CD4-positive, alpha-beta T cell treated with Interleukin-15 for 1 hour (primary cell): ENCODE measurements at regions not wholly inside any gene's neighbourhood (a gene's known extent, or its start where the extent isn't known, plus 50 kb on each side); places are given as distances from the start of the nearest gene placed in this dataset.
"Not testable (repeated sequence)": the region's sequence is repeated elsewhere in the genome, so short reads cannot be mapped to it uniquely, and the experiment has no call there.

ENCODE experiments used
- DNase-seq: peaks from one replicate; pipeline ENCODE4 v3.0.0-alpha.2; 2020

DNA sequence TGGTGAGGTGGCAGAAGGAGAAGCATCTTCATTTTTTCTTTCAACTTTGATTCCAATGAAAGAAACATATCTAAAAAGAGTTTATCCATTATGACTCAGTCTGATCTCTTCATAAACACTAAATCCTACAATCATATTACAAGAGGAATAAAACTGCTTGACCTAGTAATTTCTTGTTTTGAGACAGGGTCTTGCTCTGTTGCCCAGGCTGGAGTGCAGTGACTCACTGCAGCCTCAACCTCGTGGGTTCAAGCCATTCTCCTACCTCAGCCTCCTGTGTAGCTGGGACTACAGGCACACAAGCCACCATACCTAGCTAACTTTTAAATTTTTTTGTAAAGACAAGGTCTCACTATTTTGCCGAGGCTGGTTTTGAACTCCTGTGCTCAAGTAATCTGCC is 147.2 kb downstream of the NDUFA12 start:
- DNase-seq, result no peak

- DNase-seq, result no peak
Observed at GRCh38 chr12:94855853-94856252, 147.6 kb downstream of the NDUFA12 start.

DNA sequence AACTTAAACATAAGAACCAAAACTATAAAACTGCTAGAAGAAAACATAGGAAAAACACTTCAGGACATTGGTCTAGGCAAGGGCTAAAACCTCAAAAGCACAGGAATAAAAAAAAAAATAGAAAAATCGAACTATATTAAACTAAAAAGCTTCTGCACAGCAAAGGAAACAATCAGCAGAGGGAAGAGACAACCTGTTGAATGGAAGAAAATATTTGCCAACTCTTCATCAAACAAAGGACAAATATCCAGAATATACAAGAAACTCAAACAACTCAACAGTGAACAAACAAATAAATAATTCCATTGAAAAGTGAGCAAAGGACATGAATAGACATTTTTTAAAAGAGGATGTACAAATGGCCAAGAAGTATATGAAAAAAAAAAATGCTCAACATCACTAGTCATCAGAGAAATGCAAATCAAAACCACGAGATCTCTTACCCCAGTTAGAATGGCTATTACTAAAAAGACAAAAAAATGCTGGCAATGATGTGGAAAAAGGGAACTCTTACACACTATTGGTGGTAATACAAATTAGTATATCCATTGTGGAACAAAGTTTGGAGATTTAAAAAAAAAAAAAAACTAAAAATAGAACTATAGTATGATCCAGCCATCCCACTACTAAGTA is 152.0 kb downstream of the NDUFA12 start:
- no peak for DNase-seq

DNA sequence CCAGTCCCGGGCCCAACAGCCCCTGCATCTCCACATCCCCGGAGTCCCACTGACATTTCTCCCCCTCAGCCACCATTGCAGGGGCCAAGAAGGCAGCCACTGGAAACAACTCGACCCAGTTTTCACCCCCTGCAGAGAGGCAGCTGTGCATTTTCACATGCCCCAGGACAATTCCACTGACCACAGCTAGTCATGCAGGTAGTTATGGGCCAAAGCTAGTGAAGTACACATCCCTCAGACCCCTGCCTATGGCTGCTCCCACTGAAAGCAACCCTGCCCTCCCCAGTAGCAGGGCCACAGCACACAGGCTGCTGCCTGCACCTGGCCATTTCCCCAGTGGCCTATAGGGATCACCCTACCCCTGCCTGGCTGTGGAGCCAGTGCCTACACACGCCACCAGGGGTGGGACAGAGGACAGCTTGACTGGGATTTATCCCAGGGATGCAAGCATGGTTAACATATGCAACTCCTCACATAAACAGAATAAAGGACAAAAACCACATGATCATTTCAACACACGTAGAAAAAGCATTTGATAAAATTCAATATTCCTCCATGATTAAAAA is 154.0 kb downstream of the NDUFA12 start:
- no peak for DNase-seq

DNA sequence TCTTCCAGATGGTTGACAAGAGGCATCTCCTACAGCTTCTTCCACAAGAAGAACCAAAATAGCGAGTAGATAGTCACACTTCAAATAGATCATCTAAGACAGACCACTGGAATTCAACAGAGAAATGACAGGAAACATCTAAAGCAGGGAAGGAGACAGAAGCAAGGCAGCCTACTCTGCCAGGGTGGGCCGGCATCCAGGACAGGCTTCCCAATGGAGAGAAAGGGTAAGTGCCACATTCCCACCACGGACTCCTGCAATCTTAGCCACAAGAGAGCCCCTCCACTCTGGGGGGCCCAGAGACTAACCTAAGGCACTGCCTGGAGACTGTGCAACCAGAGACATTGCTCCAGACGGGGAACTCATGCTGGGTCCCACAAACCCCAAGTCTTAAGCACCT is 154.5 kb downstream of the NDUFA12 start:
- no peak for DNase-seq

DNA sequence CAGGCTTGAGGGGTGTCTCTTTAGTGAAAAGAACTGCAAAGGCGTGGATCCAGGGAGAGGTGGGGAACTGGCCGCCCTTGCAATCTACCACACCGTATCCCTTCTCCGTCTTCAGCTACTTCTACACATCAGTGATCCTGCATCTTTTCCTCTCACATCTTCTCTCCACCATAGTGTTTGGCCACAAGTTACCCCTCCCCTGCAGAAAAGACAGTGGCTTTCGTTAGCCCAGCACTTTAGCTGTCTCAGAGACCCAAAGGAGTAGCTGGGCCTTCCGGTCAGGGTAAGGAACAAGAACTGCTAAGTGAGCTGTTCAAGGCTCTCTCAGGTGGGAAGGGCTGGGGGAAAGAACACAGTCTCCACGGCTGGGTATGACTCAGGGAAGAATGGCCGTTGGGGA is 158.4 kb downstream of the NDUFA12 start:
- no peak for DNase-seq

DNA sequence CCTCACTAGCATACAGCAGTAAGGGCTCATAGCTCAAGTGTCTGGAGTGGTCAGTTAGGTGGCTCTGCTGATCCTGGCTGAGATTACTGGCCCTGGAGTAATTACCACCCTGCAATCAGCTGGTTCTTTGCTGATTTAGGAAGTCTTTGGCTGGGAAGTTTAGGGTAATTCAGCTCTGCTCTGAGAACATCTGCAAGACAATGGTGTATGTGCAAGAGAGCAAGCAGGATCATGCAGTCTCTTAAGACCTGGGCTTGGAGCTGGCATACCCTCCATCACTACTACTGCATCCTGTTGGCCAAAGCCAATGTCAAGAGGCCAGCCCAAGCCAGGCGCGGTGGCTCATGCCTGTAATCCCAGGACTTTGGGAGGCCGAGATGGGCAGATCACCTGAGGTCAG is 159.0 kb downstream of the NDUFA12 start:
- no peak for DNase-seq

GRCh38 chr12:94841904-94842610 is 161.4 kb downstream of the NDUFA12 start:
- DNase-seq, result no peak

DNA sequence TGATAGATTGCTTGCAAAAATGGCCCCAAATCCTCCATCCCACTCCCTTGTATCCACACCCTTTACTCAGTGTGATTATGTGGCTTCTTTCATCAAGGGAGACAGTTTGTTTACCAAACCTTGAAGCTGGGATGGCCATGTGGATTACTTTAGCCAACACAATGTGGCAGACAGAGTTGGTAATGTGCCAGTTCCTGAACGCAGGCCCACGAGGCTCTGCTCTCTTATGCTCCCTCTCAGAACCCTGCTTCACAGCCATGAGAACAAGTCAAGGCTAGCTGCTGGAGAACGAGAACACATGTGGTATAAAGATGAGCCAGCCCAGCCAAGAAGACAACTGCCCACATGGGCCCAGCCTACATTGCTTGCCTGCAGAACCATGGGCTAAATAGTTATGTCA is 162.3 kb downstream of the NDUFA12 start:
- no peak for DNase-seq

- DNase-seq, result no peak
Observed at GRCh38 chr12:94839347-94839746, 164.2 kb downstream of the NDUFA12 start.

DNA sequence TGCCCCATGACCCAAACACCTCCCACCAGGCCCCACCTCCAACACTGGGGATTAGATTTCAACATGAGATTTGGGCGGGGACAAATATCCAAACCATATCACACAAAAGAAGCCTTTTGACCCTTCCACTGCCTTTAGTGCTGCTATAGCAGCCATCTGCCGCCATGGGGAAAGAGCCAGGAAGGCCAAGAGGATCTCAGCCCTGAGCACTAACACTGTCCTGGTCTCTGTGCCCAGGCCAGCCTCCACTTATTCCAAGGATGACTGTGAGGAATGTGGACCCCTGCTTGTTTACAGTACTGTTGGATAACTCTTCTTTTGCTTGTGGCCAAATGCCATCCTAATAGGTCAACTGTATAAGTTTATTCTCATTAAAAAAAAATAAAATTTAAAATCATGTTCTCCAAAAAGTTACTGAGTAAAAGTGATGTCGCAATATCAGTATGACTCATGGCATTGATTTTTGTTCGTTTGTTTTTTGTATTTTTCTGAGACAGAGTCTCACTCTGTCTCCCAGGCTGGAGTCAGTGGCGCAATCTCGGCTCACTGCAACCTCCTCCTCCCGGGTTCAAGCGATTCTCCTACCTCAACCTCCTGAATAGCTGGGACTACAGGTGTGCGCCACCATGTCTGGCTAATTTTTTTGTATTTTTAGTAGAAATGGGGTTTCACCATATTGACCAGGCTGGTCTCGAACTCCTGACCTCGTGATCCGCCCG is 166.4 kb downstream of the NDUFA12 start:
- not testable (repeated sequence) for DNase-seq

DNA sequence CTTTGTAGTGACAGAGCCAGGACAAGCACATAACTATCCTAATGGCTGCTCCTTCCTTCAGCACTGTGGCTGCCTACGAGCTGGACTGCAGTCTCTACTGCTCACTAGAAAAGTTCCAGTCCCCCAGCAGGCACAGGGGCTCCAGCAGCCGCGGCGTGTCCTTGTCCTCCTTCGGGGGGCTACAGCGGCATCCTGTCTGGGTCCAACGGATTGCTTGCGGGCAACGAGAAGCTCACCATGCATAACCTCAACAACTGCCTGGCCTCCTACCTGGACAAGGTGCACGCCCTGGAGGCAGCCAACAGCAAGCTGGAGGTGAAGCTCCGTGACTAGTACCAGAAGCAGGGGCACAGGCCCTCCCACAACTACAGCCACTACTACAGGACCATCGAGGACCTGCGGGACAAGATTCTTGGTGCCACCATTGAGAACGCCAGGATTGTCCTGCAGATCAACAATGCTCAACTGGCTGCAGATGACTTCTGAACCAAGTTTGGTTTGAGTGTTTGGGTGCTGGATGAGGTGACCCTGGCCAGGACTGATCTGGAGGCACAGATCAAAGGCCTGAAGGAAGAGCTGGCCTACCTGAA is 169.4 kb downstream of the NDUFA12 start:
- no peak for DNase-seq

DNA sequence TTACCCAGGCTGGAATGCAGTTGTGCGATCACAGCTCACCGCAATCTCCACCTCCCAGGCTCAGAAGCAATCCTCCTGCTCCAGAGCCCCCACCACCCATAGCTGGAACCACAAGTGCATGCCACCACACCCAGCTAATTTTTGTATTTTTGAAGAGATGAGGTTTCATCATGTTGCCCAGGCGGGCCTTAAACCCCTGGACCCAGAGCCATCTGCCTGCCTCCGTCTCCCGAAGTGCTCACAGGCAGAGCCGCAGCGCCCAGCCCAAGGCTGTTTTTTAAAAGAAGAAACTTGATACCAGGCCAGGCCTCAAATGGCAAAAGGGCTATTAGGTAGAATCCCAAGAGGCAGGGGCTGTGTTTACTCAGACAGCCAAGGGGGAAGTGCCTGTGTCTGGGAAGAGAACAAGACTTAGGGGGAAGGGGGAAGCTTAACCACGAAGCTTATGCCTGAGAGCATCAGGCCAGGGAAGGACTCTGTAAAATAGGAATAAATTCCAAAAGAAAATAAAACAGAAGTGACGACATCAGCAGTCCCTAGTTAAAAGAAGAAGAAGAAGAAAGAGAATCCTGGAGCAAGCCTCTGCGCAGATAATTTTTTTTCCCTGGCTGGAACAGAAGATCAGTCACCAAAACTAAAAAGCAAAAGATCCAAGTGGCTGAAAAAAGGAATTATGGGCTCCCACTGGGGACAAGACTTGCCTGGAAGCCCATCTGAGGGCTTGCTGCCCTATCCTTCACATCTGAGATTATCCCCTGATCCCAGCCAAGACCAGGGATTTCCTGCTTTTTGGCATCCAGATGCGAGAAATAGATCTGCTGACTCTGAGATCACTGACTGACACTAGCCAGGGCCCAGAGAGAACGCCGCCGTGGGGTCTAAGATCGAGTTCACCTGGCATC is 170.5 kb downstream of the NDUFA12 start:
- DNase-seq, result no peak

GRCh38 chr12:94832105-94832504 is 171.4 kb downstream of the NDUFA12 start:
- no peak for DNase-seq

- peak; percentile 63 for DNase-seq
Observed at GRCh38 chr12:94831081-94831751, 172.3 kb downstream of the NDUFA12 start.

GRCh38 chr12:94829552-94829951 is 173.9 kb downstream of the NDUFA12 start:
- DNase-seq, result no peak

DNA sequence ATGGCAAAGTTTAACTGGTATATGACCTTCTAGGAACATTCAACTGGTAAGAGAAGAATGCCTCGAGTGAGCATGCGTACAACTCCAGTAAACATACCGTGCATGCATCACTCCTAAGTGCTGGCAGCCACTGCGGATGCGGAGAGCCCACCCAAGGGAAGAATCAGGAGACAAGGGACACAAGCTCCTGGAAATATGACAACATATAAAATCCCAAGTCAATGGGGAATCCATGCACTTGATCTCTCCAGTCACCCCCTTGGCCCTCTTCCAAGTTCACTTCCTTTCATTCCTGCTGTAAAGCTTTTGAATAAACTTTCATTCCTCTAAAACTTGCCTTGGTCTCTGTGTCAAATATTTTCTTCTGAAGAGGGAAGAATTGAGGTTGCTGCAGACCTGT is 168.7 kb upstream of the TMCC3 start:
- no peak for DNase-seq

- no peak for DNase-seq
Observed at GRCh38 chr12:94817695-94818075, 167.3 kb upstream of the TMCC3 start.

DNA sequence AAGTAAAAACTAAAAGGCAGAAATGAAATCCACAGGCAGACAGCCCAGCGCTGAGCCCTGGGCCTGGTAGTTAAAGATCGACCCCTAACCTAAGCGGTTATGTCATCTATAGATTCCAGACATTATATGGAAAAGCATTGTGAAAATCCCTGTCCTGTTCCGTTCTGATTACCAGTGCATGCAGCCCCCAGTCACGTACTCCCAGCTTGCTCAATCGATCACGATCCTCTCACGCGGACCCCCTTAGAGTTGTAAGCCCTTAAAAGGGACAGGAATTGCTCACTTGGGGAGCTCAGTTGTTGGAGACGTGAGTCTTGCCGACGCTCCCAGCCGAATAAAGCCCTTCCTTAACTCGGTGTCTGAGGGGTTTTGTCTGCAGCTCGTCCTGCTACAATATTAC is 166.8 kb upstream of the TMCC3 start:
- not testable (repeated sequence) for DNase-seq

GRCh38 chr12:94816746-94817145 is 166.4 kb upstream of the TMCC3 start:
- not testable (repeated sequence) for DNase-seq

DNA sequence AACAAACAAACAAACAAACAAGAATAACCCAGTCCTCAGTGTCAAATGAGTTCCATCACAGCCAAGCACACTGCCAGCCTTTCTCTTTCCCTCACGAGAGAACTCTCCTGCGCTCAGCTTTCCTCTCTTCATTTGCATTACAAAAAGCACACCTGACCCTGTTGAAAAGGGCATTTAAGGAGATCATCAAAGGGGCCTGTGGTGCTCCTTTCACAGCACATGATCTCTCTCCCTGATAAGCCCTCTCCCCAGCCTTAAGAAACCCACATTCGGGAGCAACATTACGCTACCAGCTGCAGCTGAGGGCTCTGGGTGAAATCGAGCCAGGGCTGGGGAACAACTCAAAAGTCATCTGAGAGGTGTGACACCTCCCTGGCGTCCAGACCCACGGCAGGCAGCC is 165.6 kb upstream of the TMCC3 start:
- no peak for DNase-seq

- no peak for DNase-seq
Observed at GRCh38 chr12:94815450-94815849, 165.1 kb upstream of the TMCC3 start.
